ENCODE measurements at regions not wholly inside any gene's neighbourhood (a gene's known extent, or its start where the extent isn't known, plus 50 kb on each side); places are given as distances from the start of the nearest gene placed in this dataset.
"Not testable (repeated sequence)": the region's sequence is repeated elsewhere in the genome, so short reads cannot be mapped to it uniquely, and the experiment has no call there.

DNA sequence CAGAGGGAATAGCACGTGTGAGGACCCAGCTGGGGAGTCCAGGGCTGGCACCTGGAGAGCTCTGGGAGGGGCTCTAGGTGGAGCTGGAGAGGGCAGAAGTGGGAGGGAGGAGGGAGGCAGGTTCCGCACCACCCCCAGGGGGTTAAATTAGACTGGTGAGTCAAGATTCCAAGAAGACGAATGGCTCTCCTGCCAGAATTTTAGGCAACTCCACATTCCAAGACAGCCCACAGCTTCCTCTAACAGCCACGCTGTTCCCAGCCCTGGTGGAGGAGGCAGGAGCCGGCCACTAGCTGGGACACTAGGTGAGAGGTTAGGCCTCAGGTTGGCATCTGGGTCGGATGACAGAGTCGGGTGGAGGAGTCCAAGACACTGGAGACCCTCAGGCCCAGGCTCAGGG, 60.2 kb downstream of the TFAP2C start:
- in situ Hi-C loops (cut with HindIII; ENCODE audit: low sequenced_read_pairs): no loop called here

DNA sequence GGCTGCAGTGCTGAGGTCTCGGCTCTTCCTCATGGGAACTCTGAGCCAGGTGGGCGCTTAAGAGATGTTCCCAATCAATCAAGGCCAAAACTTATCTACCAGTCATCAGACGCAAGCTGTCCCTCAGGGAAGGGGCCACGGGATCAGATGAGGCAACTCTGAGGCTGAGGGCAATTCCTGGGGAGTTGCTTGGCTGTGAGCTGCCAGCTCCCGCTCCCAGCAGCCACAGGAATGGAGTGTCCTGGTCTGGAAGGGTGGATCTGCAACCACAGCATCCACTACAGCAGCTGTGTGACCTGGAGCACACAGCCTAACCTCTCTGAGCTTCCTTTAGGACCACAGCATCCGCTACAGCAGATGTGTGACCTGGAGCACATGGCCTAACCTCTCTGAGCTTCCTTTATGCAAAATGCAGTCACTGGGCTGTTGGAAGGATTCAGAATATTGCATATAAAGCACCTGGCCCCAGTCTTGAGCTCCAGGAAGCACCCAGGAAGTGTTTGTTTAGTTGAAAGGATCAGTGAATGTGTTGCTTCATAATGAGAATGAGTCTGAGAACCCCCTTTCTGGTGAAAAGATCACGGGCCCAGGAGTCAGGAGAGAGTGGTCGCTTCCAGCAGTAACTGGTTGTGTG, 60.9 kb downstream of the TFAP2C start:
- in situ Hi-C loops (cut with HindIII; ENCODE audit: low sequenced_read_pairs): no loop called here

DNA sequence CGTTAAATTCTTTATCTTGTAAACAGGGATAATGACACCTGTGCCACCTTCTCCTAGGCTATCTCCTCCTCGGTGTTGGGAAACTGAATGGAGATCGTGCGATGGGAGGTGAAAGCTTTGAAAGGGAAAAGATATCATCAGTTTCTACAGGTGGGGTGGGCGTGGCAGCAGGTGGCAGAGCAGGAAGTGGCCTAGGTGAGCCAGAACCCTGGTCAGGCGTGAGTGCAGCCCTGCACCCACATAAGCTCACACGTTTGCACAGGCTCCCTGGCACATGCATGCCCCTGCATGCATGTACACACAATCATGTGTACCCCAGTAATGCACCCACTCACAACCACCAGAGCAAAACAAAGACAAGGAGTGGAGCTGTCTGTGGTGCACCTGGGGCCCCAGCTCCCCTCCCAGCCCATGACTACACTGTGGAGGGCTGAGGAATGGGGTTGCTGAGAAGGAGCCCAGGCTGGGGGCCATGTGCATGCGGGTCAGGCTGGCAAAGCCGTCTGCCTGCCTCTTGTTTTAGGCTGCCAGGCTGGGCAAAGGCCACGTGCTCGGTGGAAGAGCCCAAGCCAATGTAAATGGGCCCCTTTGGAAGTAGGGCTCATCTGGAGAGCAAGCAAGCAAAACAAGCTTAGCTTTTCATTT, 61.5 kb downstream of the TFAP2C start:
- in situ Hi-C loops (cut with HindIII; ENCODE audit: low sequenced_read_pairs): no loop called here

DNA sequence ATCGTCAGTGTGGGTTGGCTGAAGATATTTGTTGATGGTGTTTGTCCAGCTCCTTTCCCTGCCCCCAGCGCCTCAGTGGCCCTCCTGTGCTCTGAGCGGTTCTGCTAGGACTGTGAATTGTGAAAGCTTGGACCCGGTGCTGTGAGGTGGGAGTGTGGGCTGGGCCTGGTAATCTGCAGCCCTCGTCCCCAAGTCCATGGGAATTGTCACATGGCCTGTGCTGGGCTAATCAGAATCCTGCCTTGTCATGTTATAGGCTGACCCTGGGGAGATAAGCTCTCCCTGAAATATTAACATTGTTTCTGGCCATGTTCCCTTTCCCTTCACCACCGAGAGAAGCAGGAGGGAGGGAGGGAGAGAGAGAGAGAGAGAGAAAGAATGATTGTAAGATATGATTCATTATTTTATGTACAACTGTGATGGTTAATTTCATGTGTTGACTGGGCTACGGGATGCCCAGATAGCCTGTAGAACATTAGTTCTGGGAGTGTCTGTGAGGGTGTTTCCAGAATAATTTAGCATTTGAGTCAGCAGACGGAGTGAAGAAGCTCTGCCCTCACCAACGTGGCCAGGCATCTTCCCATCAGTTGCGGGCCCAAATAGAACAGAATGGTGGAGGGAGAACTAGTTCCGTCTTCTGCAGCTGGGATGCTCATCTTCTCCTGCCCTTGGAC, 62.4 kb downstream of the TFAP2C start:
- in situ Hi-C loops (cut with HindIII; ENCODE audit: low sequenced_read_pairs): no loop called here

DNA sequence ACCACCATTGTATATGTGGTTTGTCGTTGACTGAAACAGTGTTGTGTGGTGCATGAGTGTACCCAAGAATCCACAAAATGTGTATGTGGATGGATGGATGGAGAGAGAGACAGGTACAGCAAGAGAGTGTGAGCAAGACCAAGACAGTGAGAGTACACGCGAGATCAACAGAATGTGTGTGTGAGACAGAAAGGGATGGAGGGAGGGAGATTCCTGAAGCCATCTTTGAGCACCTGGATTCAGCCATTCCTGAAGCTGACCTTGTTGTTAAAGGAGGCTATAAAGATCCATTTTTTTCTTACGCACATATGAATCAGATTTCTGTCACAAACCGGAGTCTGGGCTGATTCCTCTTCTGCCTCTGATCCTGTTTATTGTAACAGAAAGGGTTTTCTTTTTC, 64.1 kb downstream of the TFAP2C start:
- in situ Hi-C loops (cut with HindIII; ENCODE audit: low sequenced_read_pairs): no loop called here

DNA sequence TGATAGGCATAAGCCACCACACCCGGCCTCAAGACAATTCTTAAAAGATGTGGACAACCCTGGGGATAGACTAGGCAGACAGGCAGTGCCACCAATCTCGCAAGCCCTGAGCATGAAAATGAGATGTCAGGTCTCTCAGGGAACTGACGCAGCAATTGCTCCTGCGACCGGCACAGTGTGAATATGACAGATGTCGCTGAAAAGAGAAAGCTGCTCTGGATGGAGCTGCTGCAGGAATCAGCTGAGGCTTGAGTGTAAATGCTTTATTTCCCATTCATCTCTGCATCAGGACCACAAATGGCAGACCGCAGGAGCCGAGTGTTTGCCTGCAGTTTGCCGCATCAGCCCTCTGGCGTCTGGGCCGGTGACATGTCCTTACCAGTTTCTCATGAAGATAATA, 68.4 kb downstream of the TFAP2C start:
- in situ Hi-C loops (cut with HindIII; ENCODE audit: low sequenced_read_pairs): no loop called here

DNA sequence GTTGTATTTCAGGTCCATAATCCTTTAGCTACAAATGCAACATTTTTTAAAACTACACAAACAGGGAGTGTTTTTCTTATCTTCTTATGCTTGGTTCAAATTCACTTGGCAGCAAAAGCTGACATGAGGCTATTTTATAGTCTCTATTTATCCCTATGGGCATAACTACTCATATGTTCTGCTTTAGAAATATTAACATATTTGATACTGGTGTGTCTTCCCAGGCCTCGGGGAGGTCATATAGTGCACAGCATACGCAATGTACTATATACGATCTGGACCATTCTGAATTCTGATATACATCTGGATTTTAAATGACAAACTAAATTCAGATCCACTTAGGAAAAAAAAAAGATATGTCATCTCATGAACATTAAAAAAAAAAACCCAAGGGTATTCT, 69.2 kb downstream of the TFAP2C start:
- in situ Hi-C loops (cut with HindIII; ENCODE audit: low sequenced_read_pairs): no loop called here

DNA sequence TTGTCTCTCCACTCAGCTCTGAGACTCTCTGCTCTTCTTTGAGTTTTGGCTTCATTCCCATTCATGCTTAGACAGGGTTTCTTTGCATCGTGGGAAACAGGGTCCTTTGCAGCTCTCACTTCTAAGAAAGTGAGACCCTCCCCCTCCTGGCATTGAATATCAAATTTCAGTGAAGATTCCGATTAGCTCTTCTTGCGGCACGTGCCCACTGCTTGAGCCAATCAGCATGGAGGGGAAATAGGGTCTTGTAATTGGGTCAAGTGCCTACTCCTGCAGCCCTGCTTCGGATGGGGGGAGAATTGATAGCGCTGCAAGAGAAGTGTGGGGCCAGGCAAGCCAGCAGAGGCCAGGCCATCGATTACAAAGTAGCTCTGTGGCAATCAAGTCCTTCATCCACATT, 69.6 kb downstream of the TFAP2C start:
- in situ Hi-C loops (cut with HindIII; ENCODE audit: low sequenced_read_pairs): no loop called here

DNA sequence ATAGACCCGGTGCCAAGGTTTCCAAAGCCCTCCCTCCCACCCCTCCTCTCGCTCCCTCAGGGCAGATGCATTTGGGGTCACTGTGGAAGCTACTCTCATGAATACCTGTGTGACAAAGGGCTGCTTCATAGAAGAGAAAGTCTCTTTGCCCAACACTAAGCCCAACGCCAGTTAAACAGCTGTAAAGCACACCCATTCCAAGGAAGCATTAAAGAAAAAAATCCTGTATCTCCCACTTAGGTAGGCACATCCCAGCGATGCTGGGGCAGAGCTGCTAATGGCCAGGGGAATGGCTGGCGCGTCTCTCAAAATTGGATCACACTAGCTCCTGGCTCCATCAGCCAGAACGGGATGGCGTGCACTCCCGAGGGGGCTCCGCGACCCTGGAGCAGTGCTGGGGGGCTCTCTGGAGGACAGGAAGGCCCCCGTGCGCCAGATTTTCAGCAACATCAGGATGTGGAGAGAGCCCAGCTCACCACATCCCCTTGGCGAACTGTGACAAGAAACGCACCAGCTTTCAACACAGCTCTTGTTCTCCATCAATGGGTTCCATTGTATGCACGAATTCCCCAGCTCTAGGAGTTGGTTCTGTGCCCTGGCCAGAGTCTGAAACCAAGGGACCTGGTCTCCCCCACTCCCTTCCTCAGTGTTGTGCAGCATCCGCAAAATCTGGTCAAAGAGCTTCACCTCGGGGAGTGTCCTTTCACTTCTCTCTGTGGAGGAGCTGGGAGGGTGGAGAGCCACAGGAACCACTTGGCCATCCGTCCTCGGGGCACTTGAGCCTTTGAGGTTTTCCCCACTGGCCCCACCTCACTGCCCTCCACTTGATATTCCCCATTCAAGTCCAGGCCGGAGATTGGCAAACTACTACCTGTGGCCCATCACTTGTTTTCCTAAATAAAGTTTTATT, 74.1 kb downstream of the TFAP2C start:
- in situ Hi-C loops (cut with HindIII; ENCODE audit: low sequenced_read_pairs): no loop called here

DNA sequence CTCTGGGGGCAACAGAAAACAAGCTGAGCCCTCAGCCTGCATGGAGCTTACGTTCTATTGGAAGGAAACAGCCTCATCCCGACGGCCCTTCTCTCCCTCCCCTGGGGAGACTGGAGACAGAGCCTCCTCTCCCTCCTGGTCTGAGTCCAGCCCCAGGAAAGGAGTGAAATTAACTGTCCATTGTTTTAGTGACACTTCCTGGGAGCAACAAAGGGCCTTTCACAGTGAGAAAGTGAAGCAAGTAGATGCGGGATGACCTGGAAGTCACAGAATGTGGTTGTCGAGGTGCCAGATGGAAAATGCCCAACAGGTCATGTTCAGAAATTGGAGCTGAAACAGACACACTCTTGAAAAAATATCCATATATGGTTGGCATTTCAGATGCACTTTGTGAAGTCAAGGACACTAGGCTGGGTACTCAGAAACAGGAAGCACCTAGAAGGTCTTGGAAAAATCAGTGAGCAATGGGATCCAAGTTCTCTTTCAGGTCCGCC, 77.8 kb downstream of the TFAP2C start:
- in situ Hi-C loops (cut with HindIII; ENCODE audit: low sequenced_read_pairs): no loop called here

DNA sequence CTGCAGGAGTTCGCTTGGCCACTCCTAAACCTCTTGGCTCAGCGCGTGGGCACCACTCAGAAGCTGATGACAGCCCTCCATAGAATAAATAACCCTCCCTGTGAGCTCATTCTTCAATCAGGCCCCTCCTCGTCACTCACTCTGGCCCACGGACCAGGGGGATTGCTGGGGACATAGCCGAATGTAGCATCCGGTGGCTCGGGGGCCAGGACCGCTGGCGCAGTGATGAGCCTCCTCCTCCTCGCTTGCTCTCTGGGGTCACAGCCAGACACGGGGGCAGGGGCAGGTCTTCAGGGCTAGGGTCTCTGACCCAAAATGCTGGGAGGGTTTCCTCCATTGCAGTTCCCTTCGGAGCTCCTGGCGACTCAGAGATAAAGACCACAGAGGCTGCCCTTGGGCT, 79.9 kb downstream of the TFAP2C start:
- in situ Hi-C loops (cut with HindIII; ENCODE audit: low sequenced_read_pairs): no loop called here

DNA sequence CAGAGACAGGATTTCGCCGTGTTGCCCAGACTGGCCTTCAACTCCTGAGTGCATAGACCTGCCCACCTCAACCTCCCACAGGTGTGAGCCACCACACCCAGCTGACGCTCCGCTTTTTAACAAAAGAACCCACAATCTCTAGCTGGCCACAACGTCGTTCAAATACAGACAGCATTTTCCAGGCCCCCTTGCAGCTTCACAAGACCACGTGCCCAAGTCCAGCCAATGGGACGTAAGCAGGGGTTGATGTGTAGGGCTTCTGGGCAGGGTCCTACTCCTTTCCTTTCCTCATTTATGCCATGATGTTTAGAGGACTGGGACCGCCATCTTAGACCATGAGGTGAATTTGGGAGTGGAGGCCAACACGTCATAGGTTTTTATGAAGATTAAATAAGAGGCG, 81.0 kb downstream of the TFAP2C start:
- in situ Hi-C loops (cut with HindIII; ENCODE audit: low sequenced_read_pairs): no loop called here

DNA sequence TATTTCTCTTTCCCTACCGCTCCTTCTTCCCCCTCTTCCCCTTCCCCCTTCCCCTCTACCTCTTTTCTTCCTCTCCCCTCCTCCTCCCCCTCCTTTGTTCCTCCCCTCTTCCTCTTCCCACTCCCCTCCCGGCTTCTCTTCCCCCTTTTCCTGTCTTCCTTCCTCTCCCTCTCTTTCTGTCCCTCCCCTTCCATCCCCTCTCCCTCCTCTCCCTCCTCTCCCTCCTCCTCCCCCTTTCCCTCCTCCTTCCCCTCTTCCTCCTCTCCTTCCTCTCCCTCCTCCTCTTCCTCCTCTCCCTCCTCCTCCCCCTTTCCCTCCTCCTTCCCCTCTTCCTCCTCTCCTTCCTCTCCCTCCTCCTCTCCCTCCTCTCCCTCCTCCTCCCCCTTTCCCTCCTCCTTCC, 81.5 kb downstream of the TFAP2C start:
- in situ Hi-C loops (cut with HindIII; ENCODE audit: low sequenced_read_pairs): not testable (repeated sequence)

DNA sequence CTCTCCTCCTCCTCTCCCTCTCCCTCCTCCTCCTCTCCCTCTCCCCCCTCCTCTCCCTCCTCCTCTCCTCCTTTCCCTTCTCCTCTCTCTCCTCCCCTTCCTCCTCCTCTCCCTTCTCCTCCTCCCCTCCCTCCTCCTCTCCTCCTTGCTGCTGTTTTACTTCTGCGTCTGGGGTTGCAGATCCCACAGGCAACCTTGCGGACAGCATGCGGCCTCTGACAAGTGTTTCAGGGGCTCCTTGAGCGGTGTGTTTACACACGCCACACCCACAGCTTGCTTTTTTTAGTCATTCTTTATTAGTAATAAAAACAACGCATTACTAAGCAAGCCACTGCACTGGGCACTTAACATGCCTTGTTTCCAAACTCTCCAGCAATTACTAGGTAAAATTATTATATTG, 81.9 kb downstream of the TFAP2C start:
- in situ Hi-C loops (cut with HindIII; ENCODE audit: low sequenced_read_pairs): no loop called here

DNA sequence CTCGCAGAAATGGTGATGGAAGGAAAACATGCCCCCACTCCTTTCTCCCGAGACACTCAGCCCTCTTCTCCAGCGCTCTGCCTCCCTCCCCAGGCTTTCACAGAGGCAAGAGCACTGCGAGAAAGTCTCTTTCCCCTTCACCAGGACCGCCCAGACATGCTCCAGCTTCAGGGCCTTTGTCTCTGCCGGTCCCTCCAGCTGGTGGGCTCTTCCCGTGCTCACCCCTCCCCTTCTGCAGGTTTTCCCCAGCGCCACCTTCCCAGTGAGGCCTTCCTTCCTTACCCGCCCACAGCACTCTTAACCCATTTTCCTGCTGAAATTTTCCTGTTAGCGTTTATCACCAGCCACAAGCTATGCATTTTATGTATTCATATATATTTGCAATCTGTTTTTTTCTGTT, 86.2 kb downstream of the TFAP2C start:
- in situ Hi-C loops (cut with HindIII; ENCODE audit: low sequenced_read_pairs): no loop called here

DNA sequence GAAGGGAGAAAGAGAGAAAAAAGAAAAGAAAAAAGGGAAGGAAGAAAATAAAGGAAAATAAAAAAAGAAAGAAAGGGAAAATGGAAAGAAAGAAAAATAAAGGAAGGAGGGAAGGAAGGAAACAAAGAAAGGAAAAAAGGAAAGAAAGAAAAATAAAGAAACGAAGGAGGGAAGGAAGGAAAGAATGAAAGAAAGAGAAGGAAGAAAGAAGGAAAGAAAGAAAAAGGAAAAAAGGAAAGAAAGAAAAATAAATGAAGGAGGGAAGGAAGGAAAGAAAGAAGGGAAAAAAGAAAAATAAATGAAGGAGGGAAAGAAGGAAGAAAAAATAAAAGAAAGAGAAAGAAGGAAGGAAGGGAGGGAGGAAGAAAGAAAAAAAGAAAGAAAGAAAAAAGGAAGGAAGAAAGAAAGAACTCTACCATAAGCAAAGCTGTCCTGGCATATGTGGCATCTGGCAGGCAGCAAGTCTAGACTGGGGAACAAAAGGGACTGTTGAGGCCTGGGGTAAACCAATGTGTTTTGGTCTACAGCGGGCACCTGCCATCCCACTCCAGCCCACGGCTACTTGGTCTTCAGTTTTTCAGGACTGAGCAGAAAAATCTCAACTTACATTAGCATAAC, 86.9 kb downstream of the TFAP2C start:
- in situ Hi-C loops (cut with HindIII; ENCODE audit: low sequenced_read_pairs): no loop called here

DNA sequence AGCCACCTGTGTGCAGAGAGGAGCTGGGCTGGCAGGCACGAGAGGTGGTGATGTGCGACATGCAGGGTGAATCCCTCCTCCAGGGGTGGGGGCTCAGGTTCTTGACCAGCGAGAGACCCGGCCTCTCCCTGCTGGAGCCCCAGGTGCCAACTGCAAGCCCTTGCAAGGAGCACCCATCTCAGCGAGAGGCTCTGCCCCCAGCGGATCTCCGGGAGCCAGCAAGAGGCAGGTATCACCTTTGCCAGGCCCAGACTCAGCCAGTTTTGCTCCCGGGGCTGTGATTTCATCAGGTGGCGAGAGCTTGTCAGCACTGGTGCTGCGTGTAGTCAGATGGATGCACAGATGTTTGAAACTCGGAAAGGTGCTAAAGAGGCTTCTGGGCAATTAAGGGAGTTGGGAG, 87.7 kb downstream of the TFAP2C start:
- in situ Hi-C loops (cut with HindIII; ENCODE audit: low sequenced_read_pairs): no loop called here

DNA sequence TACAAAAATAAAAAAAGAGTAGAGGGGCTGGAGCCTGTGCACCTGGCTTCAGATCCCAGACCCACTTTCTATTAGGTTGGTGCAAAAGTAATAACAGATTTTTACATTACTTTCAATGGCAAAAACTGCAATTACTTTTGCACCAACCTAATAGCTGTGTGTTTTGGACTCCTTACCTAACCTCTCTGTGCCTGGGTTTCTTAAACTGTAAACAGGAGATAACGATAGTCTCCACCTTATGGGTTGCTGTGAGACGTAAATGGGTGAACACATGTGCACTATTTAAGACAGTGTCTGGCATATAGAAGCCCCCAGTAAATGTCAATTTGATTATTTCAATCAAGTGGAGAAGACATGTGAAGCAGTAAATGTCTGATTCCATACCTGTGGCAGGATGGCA, 89.7 kb downstream of the TFAP2C start:
- in situ Hi-C loops (cut with HindIII; ENCODE audit: low sequenced_read_pairs): no loop called here

DNA sequence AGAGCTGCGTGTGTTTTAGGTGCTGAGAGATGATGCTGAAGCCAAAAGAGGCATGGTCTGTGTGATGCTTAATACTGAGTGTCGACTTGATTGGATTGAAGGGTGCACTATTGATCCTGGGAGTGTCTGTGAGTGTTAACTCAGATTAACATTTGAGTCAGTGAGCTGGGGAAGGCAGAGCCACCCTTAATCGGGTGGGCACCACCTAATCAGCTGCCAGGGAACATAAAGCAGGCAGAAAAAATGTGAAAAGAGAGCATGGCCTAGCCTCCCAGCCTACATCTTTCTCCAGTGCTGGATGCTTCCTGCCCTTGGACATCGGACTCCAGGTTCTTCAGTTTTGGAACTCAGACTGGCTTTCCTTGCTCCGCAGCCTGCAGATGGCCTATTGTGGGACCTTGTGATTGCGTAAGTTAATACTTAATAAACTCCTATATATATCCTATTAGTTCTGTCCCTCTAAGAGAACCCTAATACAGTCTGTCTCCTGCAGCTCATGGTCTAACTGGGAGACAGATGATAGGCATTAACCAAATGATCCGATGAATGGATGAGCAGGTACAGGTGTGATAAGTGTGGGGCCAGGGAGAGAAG, 91.6 kb downstream of the TFAP2C start:
- in situ Hi-C loops (cut with HindIII; ENCODE audit: low sequenced_read_pairs): loop anchor here (5.0 kb wide), 1 partner anchor 77 kb away; no protein-coding TSS in a partner anchor

DNA sequence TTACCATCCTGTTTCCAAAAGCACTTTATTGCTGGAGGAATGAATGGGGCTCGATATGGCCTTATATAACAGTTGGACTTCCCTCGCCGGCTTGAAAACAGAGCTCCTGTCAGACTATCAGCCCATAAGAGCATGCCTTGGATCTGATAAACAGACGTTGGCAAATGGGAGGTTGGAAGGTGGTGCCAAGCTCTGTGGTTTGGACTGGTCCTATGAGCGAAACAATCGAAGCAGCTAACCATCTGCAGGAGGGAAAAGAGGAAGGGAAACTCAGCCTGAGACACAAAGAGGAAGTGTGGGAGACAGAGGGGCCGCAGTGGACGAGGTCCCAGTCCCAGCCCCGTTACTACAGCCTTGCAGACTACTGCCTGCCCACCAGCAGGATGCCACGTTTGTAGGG, 92.9 kb downstream of the TFAP2C start:
- in situ Hi-C loops (cut with HindIII; ENCODE audit: low sequenced_read_pairs): loop anchor here (5.0 kb wide), 1 partner anchor 75 kb away; no protein-coding TSS in a partner anchor
